ENCODE measurements at regions not wholly inside any gene's neighbourhood (a gene's known extent, or its start where the extent isn't known, plus 50 kb on each side); places are given as distances from the start of the nearest gene placed in this dataset.

DNA sequence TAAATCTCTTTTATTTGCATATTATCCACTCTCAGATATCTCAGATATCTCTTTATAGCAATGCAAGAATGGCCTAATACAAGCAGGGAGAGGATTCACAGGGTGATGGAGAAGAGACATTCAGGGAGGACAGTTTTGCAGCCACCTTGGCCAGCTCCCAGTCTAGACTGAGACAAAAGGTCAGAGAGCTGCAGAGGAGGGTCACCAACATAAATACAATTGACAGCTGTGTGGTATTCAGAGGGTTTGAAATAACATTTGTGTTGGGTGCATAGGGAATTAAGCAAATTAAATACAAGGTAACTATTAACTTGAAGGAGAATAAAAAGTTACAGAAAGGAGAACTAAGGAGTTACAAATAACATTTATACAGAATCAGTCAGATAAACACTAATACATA, 189.5 kb upstream of the TAPT1 start:
- TF ChIP-seq POLR2A (IDR thresholded peaks at IDR 0.05), result no peak
- TF ChIP-seq, protein P1, sequence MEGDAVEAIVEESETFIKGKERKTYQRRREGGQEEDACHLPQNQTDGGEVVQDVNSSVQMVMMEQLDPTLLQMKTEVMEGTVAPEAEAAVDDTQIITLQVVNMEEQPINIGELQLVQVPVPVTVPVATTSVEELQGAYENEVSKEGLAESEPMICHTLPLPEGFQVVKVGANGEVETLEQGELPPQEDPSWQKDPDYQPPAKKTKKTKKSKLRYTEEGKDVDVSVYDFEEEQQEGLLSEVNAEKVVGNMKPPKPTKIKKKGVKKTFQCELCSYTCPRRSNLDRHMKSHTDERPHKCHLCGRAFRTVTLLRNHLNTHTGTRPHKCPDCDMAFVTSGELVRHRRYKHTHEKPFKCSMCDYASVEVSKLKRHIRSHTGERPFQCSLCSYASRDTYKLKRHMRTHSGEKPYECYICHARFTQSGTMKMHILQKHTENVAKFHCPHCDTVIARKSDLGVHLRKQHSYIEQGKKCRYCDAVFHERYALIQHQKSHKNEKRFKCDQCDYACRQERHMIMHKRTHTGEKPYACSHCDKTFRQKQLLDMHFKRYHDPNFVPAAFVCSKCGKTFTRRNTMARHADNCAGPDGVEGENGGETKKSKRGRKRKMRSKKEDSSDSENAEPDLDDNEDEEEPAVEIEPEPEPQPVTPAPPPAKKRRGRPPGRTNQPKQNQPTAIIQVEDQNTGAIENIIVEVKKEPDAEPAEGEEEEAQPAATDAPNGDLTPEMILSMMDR (IDR thresholded peaks at IDR 0.05), result no peak
- no peak for TF ChIP-seq POLR2AphosphoS5 (IDR thresholded peaks at IDR 0.05)
- TF ChIP-seq EP300 (IDR thresholded peaks at IDR 0.05), result no peak
